IPS DF 4.7 (cell line): ENCODE measurements at regions not wholly inside any gene's neighbourhood (a gene's known extent, or its start where the extent isn't known, plus 50 kb on each side); places are given as distances from the start of the nearest gene placed in this dataset.

Source experiments
- DNase-seq: peaks from one replicate; pipeline ENCODE4 v3.0.0-alpha.2; 2013; ENCODE audit warnings: low spot score; ENCODE audit errors: extremely low read depth

DNA sequence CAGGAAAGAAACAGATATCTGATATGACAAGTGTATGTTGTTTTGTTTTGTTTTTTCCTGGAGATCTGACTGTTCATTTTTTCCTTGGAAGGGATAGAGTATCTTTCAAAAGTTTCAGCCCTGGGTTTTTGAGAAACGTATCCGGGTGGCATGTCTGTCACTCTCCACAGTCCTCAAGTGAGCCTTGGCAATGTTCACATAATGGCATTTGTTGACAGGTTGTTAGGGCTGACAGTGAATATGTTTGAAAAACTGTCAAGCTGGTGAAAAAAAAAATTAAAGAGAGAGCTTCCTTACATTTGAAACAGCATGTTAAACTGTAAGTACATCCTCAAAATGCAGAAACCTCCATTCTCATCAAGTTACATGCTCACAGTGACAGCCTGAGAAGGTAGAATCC is 113.0 kb upstream of the DYNLRB2 start:
- no peak for DNase-seq

DNA sequence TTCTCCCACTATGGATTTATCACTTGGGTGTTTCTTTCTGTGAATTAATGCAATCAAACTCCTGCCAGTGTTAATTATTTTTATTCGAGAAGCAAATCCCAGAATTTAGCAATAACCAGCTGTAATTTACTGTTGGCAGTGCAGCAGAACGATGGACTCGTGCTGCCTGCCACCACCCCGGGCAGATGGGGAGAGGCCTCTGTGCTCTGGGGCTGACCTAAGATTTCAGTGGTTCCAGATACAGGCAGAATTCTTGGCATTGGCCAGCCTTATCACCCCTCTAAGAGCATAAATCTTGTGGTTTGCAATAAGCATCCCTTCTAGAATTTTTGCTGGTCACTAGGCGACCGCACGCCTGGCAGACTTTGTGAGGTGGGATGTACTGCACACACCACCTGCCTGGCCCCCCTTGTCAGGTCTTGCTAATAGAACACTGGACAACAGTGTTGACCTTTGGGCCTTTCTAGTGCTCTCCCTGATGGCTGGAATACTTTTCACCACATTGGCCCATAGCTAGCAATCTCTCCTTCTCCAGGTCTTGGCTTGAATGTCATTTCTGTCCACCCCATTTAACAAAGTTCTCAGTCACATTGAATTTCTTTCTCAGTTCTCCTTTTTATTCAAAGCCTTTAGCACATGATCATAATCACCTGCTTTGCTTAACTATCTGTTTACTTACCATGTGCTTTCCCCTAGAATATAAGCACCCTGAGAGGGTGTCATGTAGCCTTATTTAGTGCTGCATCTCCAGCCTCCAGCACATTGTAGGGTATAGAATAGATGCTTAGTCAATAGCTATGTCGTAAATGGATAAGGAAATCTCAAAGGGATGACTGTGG is 122.1 kb upstream of the DYNLRB2 start:
- DNase-seq = no peak

DNA sequence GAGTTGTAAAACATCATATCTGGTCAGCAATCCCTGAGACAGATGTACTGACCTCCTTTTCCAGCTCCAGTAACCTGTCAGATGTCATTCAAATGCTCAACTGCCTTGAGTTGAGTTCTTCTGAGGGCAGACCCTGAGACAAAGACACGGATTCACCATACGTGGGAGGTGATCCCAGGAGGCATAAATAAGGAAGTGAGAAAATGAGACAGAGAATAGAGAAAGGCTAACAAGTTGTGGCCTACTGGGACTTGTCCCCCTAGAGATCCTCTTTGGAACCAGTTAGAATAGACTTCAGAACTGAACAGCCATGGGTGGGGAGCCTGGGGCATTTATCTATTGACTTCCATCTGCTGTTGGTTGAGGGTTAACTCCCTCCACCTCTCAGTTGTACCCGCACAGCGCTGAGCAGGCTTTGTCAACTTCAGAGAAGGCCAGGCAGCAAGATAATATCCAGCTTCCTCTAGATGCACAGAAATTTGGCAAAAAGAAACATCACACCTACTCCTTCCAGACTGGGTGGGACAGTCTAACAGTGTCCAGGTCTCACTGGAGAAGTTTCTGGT is 123.0 kb upstream of the DYNLRB2 start:
- no peak for DNase-seq

DNA sequence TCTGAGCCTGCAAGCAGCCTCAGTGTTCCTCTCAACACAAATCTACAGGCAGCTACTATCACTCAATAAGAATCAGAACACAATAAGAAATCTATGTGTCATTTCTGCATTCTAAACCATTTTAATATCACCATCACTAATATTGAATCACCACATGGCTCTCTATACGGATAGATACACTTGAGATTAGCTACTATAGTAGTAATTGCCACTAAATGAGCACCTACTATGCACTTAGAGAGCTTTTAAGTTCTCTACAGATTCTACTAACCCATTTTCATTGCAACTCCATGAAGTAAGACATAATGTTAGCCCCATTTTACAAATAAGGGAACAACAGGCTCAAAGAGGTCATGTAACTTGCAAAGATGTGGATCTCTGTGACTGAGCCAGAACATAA is 132.8 kb upstream of the DYNLRB2 start:
- no peak for DNase-seq

DNA sequence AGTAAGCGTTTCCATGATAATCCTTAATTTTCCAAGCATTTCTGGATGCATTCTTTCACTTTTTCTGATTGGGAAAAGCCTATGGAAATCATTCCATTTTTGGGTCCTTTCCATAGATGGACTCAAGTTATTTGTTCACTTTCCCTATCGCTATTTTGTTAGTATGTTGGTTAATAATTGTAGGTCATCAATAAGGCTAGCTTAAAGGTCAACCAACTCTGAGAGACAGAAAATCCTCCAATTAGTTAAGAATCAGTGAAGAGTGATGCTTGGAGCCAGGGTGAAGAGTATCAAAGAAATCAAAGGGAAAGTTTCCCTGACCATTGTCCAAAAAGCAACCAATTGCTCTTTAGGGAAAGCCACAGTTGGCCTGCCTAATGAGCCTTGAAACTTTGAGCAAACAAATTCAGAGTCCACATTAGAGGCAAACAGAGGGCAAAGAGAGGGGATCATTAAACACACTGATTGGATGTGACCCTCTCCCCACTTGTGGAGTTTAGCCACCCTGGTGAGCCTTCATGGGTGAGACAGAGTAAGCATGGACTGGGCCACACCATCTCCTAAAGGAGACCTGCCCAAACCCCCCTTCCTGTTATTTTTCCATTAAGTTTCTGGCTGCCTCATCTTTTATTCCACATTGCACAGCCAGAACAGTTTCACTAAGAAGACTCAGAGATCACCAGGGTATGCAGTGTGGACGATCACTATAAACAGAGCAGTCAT is 133.4 kb upstream of the DYNLRB2 start:
- DNase-seq = no peak

DNA sequence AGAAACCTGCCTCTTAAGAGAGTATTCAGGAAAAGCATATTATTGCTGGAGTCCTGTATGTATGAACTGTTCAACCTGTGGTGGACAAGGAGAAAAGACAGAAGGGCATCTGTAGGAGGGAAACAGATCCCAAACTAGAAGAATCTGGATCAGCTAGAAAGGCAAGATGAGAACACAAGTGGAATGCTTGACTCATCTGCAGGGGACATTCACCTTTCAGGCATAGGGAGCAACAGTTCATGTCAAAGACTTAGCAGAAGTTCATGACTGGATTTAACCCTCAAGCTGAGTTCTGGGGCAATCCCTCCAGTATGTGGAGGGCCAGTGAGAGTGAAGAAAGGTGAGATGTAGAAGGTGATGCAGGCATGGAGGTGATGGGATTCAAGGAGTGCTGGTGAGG is 135.9 kb upstream of the DYNLRB2 start:
- DNase-seq = no peak

DNA sequence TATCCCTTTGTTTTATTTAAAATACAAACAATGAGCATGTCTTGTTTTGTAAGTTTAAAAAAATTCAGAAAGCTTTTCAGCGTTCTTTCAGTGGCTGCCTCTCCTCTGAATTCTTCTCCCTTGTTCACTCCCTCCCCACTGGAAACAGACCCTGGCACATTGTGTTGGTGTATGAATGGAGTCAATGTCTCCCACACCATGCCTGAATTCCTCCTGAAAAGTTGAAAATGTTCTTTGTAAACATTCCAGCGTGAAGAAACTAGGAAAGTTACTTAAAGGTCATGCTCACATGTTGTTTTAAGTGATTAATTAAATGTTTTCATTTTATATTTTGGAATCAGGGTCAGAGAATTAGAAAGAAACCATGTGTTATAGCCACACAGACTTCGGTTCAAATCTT is 136.9 kb upstream of the DYNLRB2 start:
- no peak for DNase-seq

DNA sequence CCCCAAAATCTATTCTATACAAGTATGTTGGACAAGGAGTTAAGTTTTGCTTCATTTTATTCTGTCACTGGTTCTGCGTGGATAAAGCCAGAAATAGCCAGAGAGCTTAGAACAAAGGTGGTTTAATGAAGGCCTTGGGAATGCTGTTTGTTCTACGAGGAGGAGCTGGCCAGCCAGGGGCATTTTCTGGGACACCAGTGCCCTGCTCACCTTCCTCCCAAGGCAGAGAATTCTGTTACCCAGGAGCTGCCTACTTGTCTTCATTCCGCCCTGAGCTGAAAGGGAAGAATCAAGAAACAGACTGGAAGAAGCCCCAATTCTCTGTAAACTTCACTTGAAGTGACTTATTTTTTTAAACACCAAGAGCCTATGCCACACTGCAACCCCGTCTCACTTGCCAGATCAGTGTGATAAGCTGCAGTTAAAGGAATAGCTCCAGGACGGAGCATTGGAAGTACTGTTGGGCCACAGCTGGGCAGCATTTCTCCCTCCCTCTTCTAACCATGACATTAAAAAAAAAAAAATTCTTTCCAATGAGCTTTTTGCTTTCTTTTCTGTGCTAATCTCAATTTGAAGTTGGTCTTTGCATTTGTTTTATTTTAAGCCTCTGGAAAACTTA is 149.8 kb upstream of the DYNLRB2 start:
- DNase-seq = no peak

DNA sequence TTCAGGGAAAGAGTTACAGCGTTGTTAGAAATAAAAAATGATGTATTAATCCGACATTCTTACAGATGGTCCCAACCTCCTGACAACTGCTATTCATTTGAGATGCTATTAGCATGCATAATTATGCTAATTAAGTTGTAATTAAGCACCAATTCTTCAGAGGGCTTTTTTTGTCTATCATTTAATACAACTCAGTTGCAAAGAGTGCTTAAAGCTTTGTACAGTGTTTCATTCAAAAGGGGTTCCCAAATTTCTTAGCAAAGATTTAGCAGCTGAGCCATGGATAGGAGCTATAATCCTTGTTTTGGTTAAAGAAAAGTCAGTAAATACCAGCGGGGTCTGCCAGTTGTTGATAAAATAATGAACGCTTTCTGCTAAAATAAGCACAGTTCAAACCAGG is 150.7 kb upstream of the DYNLRB2 start:
- no peak for DNase-seq

DNA sequence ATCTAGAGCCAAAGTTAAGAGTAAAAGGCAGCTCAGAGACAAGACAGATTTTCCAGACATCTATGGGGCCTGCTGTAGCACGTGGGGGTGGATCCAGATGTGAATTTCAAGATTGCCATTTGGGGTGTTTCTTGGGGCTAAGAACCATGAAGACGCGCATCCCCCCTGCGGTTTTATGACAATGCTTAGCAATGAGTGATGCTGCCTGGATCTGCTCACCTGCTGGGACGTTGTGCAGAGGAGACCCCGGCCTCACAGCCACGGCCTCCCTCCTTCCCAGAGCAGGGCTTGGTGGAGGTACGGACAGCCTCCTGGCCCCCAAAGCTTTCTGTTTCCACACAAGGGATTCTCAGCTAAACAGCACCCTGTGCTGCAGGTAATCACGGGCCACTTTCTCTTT is 151.5 kb upstream of the DYNLRB2 start:
- DNase-seq = no peak

DNA sequence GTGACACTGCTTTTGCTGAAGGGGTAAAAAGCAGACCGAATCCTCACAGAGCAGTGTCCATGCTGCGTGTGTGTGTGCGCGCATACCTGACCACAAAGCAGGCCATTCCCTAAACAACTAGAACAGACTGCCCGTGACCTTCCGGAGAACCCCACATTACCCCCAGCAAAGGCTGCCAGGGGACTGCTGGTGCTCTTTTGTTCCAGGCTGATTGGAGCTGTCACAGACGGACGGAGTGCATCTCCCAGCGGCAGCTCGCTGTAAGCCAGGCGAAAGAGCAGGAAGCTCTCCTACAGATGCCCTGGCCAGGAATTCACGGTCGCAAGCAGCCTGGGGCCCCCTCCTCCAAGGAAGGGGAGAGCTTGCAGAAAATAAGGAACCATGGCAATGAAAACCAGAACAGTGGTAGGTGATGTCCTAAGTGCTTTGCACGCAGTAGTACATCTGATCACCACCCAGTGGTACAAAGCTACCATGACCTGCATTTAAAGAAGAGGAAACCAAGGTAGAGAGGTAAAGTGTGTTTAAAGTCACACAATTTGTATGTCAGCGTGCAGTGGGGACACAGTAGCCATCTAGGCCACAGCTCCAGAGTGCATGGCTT is 153.4 kb upstream of the DYNLRB2 start:
- no peak for DNase-seq

DNA sequence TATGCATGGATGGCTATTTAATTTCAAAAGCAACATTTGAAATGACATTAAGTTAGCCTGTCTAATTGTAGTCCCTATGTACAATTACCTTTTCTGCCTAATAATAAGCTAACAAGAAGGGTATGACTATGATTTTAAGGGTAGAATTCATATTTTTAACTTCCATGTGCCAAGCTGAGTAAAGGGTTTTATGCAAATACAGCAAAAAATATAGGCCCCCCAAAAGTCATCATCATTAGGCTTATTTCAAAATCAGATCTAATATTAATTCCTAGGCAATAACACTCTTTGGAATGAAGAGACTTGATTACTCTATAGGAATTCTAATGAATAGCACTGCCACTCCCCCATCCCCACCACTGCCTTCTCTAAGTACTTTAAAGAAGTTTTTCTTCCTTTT is 155.9 kb upstream of the DYNLRB2 start:
- no peak for DNase-seq

DNA sequence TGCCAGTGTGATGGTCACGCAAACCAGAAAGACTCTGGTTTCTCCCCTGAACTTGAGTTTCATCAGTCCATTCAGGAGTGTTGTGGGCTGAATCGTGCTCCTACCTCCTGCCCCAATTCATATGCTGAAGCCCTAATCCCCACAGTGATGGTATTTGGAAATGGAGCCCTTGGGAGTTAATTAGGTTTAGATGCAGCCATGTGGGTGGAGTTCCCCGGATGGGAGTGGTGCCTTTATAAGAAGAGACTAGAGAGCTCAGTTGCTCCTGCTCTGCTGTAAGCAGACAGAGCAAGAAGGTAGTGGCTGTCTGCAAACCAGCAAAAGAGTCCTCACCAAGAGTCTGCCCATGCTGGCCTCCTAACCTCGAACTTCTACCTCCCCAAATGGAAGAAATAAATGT is 160.3 kb upstream of the DYNLRB2 start:
- DNase-seq = no peak

DNA sequence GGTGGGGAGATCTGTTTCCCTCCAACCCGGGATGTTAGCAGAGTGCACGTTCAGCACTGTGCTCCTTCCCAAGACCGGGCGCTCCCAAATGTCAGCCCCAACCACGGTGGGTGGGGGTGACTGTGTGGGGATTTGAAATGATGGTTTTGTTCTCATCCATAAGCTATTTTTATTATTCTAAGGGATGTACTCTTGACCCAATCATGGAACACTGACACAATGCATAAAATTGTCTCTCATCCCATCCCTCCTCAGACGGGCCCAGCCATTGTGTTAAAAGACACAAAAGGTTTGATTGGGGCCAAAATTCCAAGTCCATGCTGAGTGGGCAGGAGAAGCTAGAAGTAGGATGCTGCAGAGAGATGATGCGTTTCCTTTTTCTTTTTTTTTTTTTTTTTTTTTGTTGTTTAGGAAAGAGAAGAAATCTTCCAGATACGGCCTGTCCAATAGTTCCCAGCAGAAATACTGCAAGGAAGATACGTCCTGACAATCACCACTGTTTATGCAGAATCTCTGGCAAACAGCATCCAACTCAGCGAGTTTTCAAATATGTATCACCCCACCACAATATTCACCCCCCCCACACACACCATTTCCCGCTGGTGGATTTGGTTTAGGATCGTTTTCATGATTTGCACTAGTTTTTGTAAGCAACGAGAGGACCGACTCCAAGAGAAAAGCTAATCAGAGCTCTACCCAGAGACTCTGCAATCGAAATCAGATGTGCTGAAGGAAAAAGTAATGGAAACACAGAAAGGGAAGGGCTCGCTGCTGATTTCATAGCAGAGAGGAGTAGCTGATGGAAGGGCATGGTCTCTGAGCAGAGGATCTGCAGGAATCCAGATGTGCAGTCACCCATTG is 163.5 kb upstream of the DYNLRB2 start:
- no peak for DNase-seq

DNA sequence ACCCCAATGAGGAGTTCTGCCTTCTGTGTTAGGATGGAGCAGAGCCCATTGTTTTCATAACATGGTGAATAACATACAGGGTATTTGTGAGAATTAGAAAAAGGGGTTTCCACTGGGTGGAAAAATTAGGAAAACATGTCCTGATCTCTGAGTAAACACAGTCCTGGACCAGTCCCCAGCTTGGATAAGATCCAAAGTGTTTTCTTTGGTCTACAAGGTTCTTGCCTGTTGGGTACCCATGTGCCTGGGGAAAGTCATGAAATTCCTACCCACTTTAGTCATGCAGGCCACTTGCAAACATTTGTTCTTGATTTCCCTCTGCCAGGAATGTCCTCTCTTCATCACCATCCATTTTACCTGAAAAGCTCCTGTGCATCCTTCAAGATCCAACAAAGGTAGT is 164.8 kb upstream of the DYNLRB2 start:
- DNase-seq = no peak

DNA sequence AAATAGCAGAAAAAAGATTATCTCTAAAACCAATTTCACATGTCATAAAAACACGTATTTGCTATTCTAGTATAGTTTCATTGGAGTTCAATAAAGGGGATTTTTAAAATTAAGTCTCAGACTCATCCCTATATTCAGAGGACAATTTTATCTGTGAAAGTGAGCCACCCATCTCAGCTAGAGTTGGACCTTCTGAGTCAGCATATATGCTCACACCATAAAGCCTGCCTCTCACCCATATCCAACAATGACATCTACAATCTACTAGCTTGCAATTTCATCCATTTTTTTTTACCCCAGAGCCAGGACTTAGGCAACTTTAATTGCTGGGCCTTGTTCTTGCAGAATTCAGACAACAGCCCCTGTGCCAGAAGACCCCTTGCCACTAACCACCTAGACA is 165.3 kb upstream of the DYNLRB2 start:
- no peak for DNase-seq

DNA sequence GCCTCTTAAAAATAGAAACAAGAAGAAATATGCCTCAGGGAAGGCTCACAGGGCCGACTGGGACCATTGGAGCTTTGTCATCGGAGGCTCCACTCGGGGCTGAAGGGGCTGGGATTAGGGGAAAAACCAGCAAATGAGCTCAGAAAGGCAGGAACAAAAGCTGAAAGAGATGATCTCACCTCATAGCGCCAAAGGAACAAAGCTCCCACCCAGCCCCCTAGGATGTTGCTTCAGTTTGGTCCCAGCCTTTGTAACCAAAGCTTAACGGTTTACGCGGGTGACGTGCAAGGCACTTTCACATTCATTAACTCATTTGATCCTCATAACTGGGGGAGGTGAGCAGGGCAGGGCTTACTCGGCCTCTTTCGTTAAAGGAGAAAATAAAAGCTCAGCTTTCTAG is 168.5 kb upstream of the DYNLRB2 start:
- DNase-seq = no peak

DNA sequence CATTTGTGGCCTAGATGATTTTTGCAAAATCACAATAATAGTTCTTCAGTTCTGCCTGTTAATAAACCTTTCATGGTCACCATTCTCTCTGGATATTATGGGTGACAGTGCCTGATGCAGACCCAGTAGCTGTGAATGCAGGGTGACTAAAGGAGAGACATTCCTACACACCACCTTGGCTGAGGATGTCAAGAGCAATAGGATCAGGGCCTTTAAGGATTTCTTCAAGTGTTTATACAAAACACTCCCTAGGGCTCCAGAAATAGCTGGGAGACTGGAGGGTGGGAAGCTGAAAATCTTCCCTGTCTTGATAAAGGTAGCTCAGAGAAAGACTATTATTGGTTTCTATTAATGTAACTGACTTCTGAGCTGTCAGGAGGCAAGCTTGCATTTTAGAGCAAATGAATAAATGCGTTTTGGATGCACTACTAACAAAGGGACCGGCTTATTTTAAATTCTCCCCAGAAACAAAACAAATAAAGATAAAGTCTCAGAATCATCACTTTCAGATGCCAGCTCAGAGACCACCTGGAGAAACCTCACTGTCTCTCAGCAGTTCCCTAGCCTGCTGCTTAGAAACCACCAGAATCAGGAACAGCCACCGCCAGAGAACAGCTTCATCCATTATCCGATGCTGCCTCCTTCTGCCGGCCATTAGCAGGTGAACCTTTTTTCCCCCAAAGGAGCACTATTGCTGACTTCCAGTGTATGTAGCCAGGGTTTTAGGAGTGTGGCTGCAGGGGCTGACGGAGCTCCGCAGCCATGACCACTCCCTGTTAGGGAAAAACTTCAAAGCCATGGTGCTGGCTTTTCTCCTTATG is 171.4 kb upstream of the DYNLRB2 start:
- DNase-seq = peak; percentile 36

DNA sequence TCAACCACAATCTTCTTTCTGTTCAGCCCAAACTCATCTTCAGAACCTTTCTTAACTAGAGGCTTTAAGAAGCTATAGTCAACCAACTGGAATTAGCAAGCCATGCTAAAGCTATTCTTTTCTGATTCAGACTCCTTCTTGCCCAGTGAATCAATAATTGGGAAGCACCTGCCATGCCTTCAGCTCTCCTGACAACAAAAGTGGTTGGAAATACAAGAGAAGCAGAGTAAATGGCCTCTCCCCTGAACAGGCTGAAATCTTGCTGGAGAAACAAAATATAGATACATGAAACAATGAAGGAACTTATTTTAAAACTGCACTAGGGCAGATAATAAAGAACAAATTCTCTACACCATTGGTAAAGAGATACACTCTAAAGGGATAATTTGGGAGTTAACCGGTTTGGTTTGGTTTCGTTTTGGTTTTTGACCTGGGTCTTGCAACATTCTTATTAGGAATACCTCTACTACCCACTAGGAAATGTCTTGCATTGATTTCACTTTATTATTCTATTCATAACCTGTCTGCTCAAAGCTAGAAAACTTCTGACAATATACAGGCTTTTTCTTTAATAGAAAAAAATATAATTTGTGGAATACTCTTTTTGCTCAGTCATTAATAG is 173.6 kb upstream of the DYNLRB2 start:
- DNase-seq = no peak

DNA sequence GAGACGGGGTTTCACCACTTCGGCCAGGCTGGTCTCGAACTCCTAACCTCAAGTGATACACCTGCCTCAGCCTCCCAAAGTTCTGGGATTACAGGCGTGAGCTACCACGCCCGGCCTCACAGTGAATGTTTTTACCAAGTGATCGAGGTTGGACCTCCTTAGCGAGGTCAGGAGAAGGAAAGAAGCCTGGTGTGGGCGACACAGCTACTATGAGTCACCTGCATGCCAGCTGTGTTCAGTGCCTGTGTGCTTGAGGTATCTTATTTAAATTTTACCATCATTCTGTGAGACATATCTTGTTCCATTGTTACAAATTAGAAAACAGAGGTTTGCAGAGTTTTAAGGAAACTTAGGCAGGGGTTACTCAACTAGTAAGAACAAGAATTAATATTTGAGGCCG is 174.8 kb upstream of the DYNLRB2 start:
- DNase-seq = no peak
